GM19463 (cell line): ENCODE measurements at regions not wholly inside any gene's neighbourhood (a gene's known extent, or its start where the extent isn't known, plus 50 kb on each side); places are given as distances from the start of the nearest gene placed in this dataset.
A peak's percentile ranks its signal among the peaks of the same experiment; 100 is the strongest.

Experiments used
- ATAC-seq: cut with Tn5 transposase; IDR thresholded peaks from one replicate; pipeline ENCODE4 v1.9.1; 2021; ENCODE audit warnings: mild to moderate bottlenecking, moderate library complexity; ENCODE audit not compliant: unreplicated experiment

DNA sequence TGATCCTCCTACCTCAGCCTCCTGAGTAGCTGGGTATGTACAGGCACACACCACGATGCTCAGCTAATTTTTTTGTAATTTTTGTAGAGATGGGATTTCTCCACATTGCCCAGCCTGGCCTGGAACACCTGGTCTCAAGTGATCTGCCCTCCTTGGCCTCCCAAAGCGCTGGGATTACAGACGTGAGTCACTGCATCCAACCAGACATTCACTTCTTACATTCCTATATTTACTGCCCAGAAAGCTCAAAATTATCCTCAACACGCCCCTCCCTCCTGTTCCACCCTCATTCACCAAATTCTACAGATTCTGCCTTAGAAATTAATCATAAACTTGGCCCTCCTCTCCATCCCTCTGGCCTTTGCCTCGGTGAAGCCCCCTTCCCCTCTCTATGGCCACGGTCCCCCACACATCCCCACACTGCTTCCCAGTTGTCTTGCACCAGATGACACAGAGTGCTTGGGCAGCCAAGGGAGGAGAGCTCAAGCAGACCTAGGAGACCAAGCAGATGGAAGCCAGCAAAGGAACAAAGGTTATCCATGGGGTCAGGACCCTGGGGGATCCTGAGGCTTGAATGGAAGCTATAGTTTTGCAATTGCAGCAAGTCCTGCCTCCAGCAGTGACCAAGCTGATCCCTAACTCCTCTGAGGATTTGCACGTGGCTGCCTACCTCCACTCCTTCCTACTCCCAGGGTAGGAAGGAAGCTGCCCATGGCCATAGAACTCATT is 213.2 kb upstream of the FOXN3 start:
- ATAC-seq, result no peak

DNA sequence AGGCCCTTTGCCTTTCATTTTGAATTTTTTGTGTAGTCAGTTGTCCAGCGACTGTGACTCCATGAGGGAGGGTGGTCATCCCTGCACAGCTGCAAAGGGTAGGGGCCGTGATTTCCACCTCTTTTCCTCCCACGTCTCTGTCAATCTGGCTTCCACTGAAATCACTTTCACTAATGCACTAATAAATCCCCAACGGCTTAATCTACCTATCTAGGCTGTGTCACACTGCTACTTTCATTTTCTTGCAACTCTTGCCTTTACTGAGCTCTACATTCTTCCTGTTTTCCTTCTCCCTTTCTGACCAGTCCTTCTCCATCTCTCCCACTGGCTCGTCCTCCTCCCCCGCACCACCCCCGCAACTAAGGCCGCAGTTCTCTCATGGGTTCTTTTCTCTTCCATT is 212.3 kb upstream of the FOXN3 start:
- ATAC-seq, result no peak

DNA sequence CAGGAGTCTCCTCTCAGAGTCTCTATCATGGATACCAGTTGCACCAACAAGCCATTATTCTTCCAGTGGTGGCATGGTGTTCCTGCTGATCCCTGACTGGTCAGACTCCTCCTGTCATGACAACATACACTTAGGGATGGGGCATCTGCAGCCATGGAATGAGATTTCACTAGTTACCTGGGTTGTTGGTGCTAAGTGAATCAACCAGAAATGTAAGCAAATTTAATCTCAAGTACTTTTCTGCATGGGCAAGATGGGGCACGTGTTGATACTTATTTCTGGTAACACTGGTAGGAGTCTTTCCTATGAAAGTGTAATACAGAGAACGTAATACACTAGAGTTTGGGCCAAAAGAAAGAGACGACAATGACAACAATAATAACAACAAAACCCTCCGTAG is 211.5 kb upstream of the FOXN3 start:
- no peak for ATAC-seq

- ATAC-seq, result no peak
Observed at GRCh38 chr14:89626233-89626806, 209.3 kb upstream of the FOXN3 start.

GRCh38 chr14:89625731-89626232 is 208.7 kb upstream of the FOXN3 start:
- no peak for ATAC-seq

DNA sequence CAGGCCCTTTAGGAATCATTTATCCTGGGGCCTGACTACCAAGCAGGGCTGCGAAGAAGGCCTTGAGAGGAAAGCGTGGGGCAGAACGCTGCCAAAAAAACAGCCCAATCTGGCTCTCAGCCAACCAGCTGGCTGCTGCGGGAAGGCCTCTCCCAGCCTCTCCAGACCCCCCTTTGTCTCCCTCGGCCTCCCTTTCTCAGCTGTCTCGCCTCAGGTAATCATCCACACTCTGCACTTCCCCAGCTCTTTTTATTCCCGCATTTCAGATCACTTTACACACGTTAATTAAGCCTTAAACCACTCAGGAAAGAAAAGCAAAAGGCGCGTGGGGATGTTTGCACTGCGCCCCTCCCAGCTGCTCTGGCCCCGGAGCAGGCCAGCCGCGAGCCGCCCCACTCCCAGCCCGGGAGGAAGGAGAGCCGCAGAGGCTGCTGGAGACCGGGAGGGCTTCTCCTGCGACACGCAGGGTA is 208.2 kb upstream of the FOXN3 start:
- ATAC-seq, result no peak

GRCh38 chr14:89624500-89625156 is 207.6 kb upstream of the FOXN3 start:
- no peak for ATAC-seq

GRCh38 chr14:89621791-89622638 is 205.0 kb upstream of the FOXN3 start:
- ATAC-seq, result no peak

DNA sequence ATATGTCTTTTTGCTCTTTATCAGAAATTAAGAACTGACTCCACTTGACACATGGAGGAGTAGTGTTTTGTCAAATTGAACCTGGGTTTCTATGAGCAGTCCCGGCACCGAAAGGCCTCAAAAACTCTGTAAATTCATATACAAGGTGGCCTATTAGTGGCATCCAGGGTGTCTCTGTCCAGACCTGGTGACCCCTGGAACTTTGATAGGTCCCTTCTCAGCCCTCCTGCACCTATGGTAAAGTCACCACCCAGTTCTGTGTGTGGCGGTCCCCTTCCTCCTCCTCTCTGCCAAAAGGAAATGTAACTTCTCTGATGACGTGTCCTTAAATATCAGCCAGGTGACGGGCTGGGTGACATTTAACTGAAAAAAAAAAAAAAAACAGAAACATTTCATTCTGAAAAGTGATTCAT is 204.0 kb upstream of the FOXN3 start:
- no peak for ATAC-seq

- no peak for ATAC-seq
Observed at GRCh38 chr14:89620436-89620835, 203.4 kb upstream of the FOXN3 start.

DNA sequence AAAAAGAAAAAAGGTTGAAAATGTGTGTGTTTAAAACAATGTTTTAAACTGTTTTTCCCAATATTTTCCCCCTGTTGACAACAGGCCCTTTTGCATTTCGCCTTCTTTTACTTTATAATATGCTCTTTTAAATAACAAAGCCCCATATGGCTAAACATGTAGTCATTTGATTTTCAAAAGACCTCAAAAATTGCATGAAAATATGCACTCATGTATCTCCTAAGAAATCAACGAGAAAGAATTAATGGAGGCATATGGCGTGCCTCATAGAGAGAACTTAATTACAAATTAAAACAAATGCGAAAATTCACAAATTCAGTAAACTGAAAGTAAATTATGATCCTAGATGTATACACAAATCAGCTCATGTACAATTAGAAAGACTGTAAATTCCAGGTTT is 202.6 kb upstream of the FOXN3 start:
- no peak for ATAC-seq

- ATAC-seq, result peak; percentile 80
Observed at GRCh38 chr14:89618811-89619551, 201.9 kb upstream of the FOXN3 start.

GRCh38 chr14:89618330-89618708 is 201.3 kb upstream of the FOXN3 start:
- ATAC-seq, result no peak

DNA sequence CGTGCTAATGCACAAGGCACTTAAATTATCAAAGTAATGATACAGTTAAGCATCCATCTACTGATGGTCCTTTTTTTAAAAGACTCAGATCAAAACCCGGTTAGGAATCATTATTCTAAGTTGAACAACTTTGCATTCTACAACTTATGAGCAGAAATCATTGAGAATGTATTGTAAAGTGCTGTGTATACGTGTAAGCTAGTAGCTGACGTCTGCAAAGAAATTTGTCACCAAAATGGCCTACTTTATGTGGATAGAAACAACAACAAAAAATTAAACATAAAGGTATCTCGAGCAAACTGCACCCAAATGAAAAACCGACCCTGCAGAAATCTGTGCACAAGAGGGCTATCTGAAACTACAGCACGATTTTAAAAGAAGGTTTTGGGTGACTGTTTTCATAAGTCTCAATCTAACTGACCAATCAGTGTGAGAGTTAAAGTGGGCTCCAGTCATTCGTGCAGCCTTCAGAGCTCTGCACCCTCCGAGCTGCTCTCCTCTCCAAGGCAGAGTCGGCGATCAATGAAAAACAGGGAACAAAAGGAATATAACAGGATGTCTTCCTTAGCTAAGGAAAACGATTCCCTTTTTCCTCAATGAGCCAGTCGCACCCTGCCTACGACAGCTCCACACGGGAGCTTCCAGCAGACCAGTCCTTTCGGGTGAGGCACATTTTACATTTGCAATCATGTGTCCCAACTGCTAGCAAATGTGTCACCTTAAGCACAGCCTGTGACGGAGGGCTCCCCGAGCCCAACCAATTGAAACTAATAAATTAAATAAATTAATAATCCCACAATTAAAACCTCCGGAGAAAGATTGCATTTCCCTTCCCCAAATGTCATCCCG is 200.7 kb upstream of the FOXN3 start:
- peak; percentile 24 for ATAC-seq

- peak; percentile 26 for ATAC-seq
Observed at GRCh38 chr14:89616852-89617341, 199.9 kb upstream of the FOXN3 start.

- ATAC-seq, result no peak
Observed at GRCh38 chr14:89616425-89616824, 199.4 kb upstream of the FOXN3 start.

DNA sequence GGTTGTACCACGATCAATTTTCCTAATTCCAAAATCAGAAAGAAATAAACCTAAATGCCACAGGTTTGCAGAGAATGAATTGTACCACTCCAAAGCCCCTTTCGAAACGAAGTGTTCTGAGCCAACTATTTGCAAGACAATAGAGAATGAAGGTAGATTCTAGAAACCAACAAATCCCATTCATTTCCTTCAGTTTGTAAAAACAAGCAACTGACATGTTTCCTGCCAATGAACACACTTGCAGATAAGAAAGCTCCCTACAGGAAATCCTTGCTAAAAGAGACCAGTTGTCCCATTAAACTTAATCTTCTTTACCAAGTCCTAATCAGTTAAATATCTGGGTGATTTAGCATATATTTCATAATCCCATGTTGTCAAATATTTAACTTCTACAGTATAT is 198.4 kb upstream of the FOXN3 start:
- ATAC-seq, result no peak

- no peak for ATAC-seq
Observed at GRCh38 chr14:89614009-89614691, 197.1 kb upstream of the FOXN3 start.
